ENCODE measurements at regions not wholly inside any gene's neighbourhood (a gene's known extent, or its start where the extent isn't known, plus 50 kb on each side); places are given as distances from the start of the nearest gene placed in this dataset.

- Histone ChIP-seq H3K27ac (ENCODE audit: low read depth, low read length) (no peak overlapping the region), H3K27me3 (ENCODE audit: control insufficient read depth, insufficient read depth, low read length) (peaks cover 2% of the 10 kb centered on the region)
These were observed 79.2 kb upstream of the NHS start for GRCh38 chrX:17295791-17296190.

DNA sequence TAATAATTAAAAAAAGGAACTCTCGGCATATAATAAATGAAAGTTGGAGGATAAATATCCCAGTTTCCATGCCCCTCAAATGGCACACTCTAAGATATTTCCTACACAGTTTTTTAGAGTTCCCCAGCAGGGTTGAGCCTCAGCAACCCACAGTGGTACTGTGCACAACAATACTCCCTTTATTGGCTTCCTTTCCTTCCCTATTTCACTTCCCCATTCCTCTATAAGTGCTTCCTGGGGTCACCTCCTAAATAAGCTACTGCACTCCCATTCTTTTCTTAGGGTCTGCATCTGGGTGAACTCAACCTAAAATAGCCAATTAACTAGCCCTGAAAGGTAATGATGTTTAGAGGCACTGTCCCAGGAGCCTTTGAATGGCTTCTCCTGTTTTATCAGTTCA is 76.4 kb upstream of the NHS start:
- Histone ChIP-seq H3K9ac (ENCODE audit: low read length) (no peak overlapping the region), H3K4me1 (ENCODE audit: control insufficient read depth, insufficient read depth, low read length) (no peaks in the 10 kb centered on the region), H3K27ac (ENCODE audit: low read depth, low read length) (no peak overlapping the region), H3K4me3 (ENCODE audit: low read length) (no peak overlapping the region), H3K36me3 (ENCODE audit: control insufficient read depth, insufficient read depth, low read length) (no peaks in the 10 kb centered on the region), H3K27me3 (ENCODE audit: control insufficient read depth, insufficient read depth, low read length) (no peaks in the 10 kb centered on the region)

More at GRCh38 chrX:17295791-17296190, 79.2 kb upstream of the NHS start:
- H3K9ac ChIP-seq (ENCODE audit: low read length) = no peak overlapping the region
- no peak overlapping the region for H3K4me3 ChIP-seq (ENCODE audit: low read length)
- H3K36me3 ChIP-seq (ENCODE audit: control insufficient read depth, insufficient read depth, low read length) = no peaks in the 10 kb centered on the region
- H3K4me1 ChIP-seq (ENCODE audit: control insufficient read depth, insufficient read depth, low read length) = peaks cover 8% of the 10 kb centered on the region

DNA sequence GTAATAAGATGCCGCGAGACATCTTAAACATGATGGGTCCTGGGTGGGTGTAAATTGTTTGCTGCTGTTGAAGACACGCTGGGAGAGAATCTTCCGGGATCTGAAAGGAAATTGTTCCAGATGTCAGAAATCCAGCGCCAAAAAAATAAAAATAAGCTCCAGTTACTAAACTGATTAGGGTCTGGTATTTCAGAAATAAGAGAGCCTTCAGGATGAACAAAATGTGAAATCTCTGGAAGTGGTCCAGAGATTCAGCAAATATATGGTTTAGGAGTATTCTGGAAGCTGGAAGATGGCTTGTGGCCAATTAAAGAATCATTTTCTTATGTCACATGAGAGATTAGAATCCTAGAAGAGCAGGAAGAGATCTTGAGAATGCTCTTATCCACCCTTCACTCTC is 75.8 kb upstream of the NHS start:
- Histone ChIP-seq H3K27ac (ENCODE audit: low read depth, low read length) (no peak overlapping the region), H3K27me3 (ENCODE audit: control insufficient read depth, insufficient read depth, low read length) (no peaks in the 10 kb centered on the region), H3K9ac (ENCODE audit: low read length) (no peak overlapping the region), H3K4me3 (ENCODE audit: low read length) (no peak overlapping the region), H3K4me1 (ENCODE audit: control insufficient read depth, insufficient read depth, low read length) (no peaks in the 10 kb centered on the region), H3K36me3 (ENCODE audit: control insufficient read depth, insufficient read depth, low read length) (no peaks in the 10 kb centered on the region)

DNA sequence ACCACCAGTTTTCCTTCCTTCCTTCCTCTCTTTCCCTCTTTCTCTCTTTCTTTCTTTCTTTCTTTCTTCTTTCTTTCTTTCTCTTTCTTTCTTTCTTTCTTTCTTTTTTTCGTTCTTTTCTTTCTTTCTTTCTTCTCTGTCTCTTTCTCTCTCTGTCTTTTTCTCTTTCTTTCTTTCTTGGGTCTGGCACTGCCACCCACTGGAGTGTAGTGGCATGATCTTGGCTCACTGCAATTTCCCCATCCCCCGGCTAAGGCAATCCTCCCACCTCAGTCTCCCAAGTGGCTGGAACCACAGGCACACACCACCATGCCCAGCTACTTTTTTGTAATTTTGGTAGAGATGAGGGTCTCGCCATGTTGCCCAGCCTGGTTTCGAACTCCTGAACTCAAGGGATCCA is 51.6 kb upstream of the NHS start:
- Histone ChIP-seq H3K4me1 (ENCODE audit: control insufficient read depth, insufficient read depth, low read length) (no peaks in the 10 kb centered on the region), H3K4me3 (ENCODE audit: low read length) (no peak overlapping the region), H3K36me3 (ENCODE audit: control insufficient read depth, insufficient read depth, low read length) (no peaks in the 10 kb centered on the region), H3K9ac (ENCODE audit: low read length) (no peak overlapping the region), H3K27ac (ENCODE audit: low read depth, low read length) (no peak overlapping the region), H3K27me3 (ENCODE audit: control insufficient read depth, insufficient read depth, low read length) (no peaks in the 10 kb centered on the region)

All from rectal smooth muscle tissue (tissue), 1 donor.